ENCODE measurements at regions not wholly inside any gene's neighbourhood (a gene's known extent, or its start where the extent isn't known, plus 50 kb on each side); places are given as distances from the start of the nearest gene placed in this dataset.

DNA sequence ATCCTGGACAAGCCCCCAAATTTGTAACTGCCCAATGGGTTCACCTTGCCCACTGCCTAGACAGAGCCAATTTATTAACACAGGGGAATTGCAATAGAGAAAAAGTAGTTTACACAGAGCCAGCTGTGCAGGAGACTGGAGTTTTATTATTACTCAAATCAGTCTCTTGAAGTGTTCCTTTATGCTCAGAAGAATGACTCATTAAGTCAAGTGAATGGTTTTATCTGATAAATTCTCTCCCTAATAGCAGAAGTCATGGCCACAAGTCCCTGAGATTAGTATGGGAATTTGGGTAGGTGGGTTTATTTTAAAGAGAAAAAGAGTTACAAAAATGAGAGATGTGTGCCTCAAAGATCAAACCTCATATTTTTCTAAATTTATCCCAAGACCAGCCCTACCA, 122.8 kb upstream of the NUDT4 start:
- no peak for DNase-seq

DNA sequence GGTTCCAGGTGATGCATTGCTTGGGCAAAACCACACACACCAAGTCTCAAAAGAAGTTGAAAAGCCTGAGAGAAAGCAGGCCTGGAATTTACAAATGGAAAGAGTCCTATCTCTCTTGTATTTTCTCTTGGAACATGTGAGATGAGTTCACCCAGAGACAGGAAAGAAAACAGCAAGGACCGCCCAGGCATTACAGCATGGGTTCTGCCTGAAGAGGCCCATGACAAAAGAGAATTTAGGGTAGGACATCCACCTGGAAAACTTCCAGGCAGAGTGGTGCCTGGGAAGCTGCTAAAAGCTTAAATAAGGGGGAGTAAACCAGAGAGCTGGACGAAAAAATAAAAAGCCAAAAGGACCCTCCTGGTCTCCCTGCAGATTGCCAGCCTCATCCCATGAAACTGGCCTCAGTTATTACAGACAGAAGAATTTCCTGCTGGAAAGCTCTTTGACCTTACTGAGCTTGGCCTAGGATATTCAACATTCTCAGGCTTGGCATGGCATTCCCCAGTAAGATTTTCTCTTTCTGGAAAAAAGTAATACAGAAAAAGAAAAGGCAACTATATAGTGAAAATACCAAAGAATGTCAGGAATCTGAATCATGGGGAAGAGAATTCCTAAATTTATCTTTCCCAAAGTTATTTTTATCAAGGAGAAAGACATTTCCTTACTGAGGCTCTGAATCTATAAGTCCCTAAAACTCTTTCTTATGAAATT, 121.3 kb upstream of the NUDT4 start:
- no peak for DNase-seq

DNA sequence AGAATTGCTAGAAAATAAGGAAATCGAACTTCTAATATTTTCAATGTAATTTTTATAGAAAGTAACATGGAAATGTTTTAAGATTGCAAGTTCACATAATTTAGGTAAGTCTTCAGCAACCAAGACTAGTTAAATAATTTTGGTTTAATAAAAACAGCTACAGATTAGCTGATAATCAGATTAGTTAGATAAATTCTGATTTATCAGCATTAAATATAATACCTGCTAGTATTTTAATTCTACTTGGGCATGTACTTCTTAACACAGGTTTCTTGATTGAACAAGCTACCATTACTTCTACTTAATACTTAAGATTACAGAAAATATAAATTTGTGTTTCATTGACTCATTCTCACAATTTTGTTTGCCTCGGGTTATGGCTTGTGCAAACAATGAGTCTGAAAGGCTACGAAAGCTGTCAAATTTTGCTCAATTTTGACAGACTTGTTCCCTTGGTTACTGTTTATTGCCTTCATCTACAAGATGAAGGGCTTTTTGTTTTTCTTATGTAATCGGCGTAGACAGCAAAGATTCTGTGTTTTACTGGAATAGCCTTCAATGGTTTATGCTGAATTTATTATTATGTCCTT, 116.1 kb upstream of the NUDT4 start:
- no peak for DNase-seq

DNA sequence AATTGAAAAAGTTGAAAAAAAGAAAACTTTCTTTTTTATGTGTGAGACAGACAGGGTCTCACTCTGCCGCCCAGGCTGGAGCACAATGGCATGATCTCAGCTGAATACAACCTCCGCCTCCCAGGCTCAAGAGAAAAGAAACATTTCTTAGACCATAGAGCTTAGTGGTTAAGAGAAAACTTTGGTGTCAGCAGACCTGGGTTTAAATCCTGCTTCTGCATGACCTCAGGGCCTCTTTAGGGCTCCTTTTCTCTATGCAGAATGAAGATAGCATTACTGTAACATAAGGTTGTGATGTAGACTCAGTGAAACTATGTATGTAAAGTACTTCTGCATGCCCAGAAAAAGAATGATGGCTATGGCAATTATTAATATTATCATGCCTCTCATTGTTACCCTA, 104.7 kb upstream of the NUDT4 start:
- no peak for DNase-seq

DNA sequence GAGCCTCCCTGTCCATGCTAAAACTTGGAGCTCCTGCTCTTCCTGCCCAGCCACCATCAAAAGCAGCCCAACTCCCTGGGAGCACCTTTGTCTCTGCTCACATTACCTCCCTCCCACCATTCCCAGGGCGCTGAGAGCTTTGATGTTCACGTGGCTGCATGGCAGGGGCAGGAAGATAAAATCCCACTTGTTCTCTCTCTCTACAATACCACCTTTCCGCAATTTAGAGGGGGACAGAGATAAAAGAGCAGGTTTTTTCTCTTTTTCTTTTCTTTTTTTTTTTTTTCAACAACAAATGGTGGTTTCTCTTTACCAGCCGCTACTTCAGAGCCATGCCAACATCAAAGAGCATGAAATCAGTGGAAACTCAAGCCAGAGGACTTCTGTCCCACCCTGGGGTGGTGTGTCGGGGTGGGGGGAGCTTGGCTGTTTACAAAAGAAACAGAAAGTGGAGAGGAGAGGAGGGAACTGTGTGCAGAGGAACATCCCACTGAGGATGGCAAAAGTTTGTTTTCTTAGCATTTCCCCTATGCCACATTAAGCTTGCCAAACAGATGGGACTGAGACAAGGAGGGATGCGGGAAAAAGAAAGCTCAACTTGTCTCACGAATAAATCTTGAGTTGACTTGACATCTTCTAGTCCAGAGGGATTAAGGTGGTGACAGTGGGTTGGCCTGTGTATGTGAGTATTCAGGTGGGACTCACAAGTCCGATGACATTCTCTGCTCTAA, 103.7 kb upstream of the NUDT4 start:
- DNase-seq = no peak

DNA sequence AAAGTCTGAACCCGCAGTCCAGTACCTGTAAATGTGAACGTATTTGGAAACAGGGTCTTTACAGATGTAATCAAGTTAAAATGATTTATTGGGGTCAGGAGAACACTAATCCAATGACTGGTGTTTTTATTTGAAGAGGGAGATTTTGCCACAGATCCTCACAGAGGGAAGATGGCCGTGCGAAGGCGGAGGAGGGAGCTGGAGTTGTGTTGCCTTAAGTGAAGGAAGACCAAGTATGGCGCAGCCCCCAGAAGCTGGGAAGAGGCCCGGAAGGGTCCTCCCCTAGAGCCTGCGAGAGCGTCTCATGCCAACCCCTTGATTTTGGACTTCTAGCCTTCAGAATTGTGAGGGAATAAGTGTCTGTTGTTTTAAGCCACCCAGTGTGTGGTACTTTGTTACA, 102.8 kb upstream of the NUDT4 start:
- no peak for DNase-seq

DNA sequence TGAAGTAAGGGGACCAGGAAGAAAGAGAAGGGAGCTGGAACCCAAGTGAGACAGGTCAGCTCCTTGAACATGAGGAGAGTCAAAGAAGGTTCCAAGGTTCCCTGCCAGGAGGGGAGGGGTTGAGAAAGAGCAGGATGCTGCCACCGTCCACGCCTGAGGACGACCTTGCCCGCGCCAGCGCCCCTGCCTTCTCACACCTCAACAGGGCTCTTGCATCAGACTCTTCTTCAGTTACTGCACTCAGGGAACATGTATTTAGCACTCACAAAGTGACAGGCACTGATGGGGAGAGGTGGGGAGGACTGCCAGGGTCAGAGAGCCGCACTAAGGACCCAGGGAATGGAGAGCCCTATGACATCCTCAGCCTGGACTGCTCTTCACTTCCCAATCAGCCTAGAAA, 102.1 kb upstream of the NUDT4 start:
- DNase-seq = no peak

DNA sequence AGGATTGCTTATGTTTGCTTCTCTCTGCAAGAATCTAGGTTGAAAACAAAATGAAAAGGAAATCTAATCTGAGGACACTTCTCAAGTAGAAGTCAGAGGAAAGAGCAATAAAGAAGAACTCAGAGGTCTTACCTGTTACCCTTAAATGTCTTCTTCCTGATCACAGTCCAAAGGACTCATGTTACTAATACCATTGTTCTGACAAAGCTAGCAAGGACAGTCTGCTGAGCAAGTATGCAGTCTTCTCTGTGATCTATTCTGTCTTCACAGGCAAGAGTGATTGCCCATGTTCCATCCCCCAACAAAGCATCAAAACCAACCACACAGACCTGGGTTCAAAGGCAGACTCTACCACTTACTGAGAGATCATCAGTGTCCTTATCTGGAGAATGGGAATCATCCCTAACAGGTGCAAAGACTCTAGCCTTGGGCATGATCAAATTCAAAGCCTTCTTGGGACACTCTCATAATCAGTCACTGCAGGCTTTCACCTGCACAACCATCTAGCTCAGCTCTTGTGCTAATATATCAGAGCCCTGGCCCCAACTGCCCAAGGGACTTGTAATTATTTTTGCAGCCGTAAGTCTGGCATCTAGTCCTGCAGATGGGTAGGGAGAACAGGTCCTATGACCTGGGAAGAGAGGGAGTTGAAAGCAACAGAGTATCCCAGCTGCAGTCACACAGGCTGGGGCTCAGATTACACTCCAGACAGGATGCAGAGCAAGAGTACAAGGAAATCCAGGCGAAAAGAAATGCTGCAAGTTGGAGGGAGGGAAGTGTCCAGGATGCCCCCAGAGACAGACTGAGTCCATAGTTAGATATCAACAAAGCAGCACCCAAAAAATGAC, 97.9 kb upstream of the NUDT4 start:
- DNase-seq = no peak

DNA sequence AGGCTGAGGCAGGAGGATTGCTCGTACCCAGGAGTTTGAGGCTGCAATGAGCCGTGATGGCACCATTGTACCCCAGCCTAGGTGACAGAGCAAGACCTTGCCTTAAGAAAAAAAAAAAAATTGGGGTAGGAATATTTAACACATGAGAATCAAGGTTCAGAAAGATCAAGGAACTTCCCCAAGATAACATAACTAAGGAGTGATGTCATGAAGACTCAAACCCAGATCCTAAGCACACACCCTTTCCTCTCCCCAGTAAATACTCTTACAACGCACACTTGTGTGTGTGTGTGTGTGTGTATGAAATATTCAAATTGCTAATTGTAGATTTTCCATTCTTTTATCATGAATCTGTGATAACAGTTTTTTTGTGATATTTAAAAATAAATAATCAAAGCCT, 90.6 kb upstream of the NUDT4 start:
- no peak for DNase-seq

DNA sequence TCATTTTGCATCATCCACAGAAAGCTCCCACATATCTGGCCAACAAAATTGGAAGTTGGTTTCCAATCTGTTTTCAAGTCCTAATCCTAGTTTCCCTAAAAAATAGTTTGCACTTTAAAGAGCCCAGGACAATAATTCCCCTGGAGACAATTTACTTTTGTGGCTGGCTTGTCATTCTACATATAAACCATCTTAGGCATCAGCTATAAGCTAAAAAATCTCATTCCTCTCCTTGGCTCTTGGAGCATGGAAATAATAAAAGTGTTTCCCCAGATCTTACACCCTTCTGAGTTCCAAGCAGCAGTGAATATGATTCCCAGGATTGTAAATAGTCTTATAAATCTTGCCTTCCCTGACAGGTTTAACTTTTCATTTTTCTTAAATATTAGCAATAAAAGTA, 89.1 kb upstream of the NUDT4 start:
- no peak for DNase-seq

DNA sequence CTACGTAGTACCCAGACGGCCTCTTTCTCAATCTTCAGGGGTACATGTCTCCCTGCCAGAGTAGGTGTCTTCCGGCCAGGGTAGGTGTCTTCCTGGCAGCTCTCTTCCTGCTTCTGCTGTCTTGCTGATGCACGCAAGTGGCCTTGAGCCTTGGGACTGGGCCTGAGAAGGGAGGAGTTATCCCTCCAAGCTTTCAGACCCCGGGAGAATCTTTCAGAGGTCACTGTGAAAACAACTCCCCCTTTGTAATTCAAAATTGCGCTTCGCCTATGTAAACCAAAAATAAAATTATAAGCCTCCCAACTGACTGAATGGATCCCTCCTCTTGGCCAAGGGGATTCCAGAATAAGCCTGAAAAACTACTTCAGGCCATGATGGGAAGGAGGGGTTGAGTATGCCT, 87.3 kb upstream of the NUDT4 start:
- DNase-seq = no peak

DNA sequence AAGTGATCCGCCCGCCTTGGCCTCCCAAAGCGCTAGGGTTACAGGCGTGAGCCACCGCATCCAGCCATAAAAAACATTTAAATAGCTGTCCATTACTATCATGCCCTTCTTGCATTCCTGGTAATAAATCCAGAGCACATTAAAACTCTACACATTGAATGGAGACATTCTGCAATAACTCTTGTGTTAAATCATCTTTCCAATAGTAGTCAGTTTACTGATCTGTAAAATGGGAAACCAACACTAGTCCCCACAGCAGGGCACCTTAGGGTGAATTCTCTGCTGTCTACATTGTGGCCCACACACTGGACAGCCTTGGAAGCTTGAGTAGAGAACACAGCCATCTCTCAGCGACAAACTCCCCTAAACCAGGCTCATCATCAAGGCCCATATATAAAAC, 85.5 kb upstream of the NUDT4 start:
- DNase-seq = no peak

DNA sequence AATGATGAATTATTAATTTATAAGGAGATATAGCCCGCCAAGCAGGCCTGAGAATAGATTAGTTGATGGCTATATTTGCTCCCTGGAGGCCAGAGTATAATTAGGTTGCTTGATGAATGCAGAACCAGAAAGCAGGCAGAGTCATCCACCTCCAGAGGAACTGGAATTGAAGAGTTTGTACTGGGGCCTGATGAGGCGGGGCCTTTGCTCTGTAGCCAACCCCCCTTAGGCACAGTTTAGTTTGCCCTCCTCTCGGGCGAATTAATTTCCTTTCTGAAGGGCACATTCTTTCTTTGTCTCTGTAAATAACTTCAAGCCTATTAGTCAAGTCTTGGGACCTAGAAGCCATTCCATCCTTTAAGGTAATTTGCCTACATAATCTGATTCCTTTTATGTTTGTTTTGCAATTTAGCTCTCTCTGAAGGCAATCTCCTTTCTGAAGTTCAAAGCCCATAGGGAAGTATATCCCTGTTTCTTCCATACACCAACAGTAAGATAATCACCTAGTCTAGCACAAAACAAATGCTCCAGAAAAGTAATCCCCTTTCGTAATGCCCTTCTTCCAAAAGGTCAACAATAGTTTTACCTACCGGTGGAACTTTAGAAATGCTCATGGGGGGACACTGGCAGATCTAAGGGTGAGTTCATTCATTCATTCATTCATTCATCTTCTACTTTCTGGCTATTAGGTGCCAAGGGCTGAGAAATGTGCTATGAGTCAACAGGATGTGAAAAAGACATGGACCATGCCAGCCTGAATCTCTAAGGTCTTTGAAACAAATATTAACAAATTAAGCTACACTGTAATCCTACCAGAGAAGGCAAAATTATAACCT, 84.8 kb upstream of the NUDT4 start:
- no peak for DNase-seq

DNA sequence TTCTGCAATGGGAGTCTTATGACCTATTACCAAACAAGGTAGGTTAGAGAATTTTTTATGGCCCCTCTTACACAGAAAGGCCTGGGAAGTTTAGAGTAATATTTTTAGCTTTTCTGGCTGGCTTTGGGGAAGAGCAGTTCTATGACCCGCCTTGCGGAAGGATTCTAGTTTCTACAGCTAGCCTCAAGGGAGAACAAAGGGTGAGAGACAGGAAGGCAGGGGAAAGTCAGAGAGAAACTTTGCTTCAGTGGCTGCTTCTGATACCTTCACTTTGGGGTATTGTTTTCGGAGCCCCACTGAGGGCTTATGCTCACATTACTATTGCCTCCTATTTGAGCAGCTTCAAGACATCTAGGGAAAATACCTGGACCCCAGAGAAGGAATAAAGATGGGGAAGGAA, 80.7 kb upstream of the NUDT4 start:
- DNase-seq = no peak

DNA sequence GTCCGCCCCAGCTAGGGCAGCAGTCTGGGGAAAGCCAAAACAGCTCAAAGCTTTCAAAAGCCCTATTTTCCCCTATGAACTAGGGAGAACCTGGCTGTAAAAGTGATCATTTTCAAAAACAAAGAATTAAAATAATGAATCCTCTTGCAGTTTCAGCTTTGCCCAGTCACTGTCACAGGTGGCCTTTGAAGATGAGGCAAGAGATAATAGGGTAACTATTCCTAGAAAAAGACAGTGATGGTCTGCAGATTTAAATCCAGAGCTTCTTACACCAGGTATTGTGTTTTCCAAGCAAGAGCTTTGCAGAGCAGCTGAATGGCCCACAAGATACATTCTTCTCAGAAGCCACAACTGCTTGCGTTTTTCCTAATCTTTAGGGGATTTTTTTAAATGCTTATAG, 80.2 kb upstream of the NUDT4 start:
- DNase-seq = no peak

DNA sequence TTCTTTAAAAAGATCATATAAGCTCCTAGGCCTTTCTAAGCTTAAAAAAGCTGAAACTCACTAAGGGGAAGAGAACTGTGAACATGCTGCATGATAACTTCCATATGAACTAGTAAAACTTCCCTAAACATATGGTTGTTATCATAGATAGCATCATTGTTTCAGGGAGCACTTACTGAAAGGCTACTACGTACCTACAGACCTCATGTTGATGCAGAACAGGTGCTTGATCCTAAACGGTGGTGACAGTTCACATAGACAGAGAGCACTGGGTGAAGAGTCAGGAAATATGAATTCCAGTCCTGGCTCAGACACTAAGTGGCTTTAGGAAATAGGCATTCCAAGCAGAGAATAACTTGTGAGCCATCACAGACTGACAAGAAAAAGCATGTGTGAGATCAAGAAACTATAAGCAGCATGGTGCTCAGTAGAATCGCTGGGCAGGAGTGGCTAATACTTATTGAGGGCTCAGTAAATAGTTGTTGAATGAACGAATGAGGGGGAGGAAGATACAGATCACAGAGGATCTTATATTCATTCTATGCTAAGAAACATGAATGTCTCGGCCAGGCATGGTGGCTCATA, 78.4 kb upstream of the NUDT4 start:
- no peak for DNase-seq

DNA sequence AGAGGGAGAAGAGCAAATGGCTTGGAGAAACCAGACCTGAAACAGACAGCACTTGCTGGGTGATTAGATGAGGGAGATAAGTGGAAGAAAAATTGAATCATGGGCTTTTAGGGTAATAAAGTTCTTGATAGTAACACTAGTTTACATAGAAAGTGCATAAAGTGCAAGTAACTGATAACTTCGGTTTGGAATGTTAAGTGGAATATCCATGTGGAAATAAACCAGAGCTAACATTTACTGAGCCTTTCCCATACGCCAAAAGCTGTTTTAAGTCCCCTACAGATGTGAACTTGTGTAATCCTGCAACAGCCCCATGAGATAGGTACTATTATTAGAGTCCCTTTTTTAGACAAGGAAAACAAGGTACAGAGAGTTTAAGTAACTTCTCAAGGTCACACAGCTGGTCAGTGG, 77.1 kb upstream of the NUDT4 start:
- DNase-seq = no peak

DNA sequence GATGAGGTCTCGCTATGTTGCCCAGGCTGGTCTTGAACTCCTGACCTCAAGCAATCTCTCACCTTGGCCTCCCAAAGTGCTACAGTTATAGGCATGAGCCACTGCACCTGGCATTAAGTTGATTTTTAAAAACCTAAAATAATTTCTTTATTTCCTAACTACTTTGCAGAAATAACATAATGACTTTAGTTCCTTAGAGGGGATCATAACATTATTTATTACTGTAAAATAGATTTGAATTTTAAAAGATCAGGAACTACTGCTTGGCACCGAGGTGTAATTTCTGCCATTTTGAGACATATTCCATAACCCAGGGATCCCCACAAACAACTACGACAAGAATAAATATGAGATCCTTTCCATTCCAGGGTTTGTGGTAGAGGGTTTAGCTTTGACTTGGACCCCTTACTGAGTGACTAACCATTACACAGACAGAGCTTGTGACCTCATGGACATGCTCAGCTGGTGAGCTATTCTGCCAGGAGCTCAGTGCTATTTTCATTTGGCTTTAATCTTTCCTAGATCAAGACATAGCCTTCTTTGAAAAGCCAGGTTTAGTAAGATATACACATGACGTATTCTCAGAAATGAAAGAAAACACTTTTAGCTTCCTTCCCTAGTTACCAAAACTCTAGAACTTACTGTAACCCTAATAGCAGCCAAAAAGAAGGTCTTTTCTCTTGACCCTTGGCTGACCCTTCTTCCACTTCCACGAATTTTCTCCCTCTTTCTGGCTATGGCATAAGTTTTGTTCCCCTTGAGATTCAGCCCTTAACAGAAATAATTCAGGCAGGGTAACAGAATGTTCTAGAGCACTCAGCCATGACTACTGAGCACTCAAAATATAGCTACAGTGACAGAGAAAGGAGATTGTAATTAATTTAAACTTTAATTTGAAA, 75.1 kb upstream of the NUDT4 start:
- no peak for DNase-seq

DNA sequence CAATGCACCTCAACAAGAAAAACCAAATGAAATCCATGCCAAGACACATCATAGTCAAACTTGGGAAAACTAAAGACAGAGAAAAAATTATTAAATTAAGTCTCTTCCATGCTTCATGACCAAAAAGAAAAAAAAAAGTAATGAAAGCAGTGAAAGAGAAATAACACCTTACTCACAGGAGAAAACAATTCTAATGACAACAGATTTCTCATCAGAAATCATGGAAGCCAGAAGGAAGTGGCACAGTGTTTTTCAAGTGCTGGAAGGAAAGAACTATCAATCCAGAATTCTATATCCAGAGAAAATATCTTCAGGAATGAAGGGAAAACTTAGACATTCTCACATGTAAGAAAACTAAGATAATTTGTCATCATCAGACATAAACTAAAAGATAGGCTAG, 71.1 kb upstream of the NUDT4 start:
- DNase-seq = no peak

DNA sequence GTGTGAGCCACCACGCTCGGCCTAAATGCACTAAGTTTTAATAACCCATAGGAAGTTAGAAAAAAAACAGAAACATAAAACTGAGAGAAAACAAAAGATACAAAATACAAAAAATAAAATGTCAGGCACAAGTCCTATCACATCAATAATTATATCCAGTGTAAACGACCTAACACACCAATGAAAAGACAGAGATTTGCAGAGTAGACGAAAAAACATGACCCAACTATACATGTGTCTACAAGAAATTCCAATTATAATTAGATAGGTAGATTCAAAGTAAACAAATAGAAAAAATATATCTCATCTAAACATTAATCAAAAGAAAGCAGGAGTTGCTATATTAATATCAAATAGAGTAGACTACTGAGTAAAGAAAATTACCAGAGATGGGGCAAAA, 69.4 kb upstream of the NUDT4 start:
- DNase-seq = no peak

DNA sequence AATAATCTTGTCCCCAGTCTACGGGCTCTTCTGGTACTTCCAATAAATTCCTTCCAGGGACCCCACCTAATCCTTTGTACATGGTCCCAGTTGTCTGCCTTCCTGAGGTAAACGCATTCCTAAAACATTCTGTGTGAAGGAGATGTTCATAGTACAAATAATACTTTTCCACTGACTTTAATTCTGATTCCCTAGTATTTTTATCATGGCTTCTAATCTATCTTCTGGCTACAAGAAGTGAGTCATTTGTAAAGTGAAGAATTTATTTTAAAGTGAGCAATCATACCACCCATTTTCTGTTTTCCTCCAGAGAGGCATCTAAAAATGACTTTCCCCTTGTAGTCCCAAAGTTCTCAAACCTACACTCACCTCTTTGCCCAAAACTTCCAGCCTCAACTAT, 65.9 kb upstream of the NUDT4 start:
- DNase-seq = no peak
